Astrocyte (in vitro differentiated cells and primary cell): ENCODE measurements at regions not wholly inside any gene's neighbourhood (a gene's known extent, or its start where the extent isn't known, plus 50 kb on each side); places are given as distances from the start of the nearest gene placed in this dataset.

ENCODE experiments used
- DNase-seq: peaks from one replicate; pipeline ENCODE4 v3.0.0-alpha.2; 2010; ENCODE audit warnings: low read depth
- FAIRE-seq: peaks from 2 replicates; lab custom pipeline; 2011; peaks lifted over from hg19 to GRCh38; lab: Jason Lieb, UNC
- H2AFZ ChIP-seq: 2 replicates; pipeline ENCODE4 v1.6.0; 2012; ENCODE audit warnings: low read depth, low read length, inconsistent platforms
- H3K27ac ChIP-seq: 2 replicates; pipeline ENCODE4 v1.5.1; 2011; ENCODE audit warnings: low read depth, low read length, inconsistent platforms
- H3K27me3 ChIP-seq: 2 replicates; pipeline ENCODE4 v1.6.0; 2011; ENCODE audit warnings: low read length, inconsistent platforms; ENCODE audit not compliant: insufficient read depth
- H3K36me3 ChIP-seq: 2 replicates; pipeline ENCODE4 v1.5.1; 2011; ENCODE audit warnings: low read length, inconsistent platforms; ENCODE audit not compliant: insufficient read depth
- H3K4me1 ChIP-seq: 2 replicates; pipeline ENCODE4 v1.5.1; 2011; ENCODE audit warnings: low read length, inconsistent platforms; ENCODE audit not compliant: insufficient read depth
- H3K4me2 ChIP-seq: 2 replicates; pipeline ENCODE4 v1.6.0; 2012; ENCODE audit warnings: low read length, inconsistent platforms
- H3K4me3 ChIP-seq: 2 replicates; pipeline ENCODE4 v1.5.1; 2011; ENCODE audit warnings: low read depth, mild to moderate bottlenecking, low read length, inconsistent platforms; ENCODE audit not compliant: insufficient read depth
- H3K79me2 ChIP-seq: 2 replicates; pipeline ENCODE4 v1.6.0; 2012; ENCODE audit warnings: mild to moderate bottlenecking, low read length, inconsistent platforms; ENCODE audit not compliant: insufficient read depth
- H3K9ac ChIP-seq: 2 replicates; pipeline ENCODE4 v1.6.0; 2012; ENCODE audit warnings: mild to moderate bottlenecking, low read length, inconsistent platforms
- H3K9me3 ChIP-seq: 2 replicates; pipeline ENCODE4 v1.5.1; 2012; ENCODE audit warnings: low read depth, mild to moderate bottlenecking, low read length, inconsistent platforms; ENCODE audit not compliant: insufficient read depth
- H4K20me1 ChIP-seq: 2 replicates; pipeline ENCODE4 v1.6.0; 2012; ENCODE audit warnings: low read length, inconsistent platforms; ENCODE audit not compliant: insufficient read depth
- H3K27ac Mint-ChIP-seq: one replicate; pipeline ENCODE4 v1.8.0; 2021; ENCODE audit warnings: mild to moderate bottlenecking, mixed read lengths; ENCODE audit not compliant: unreplicated experiment
- H3K27me3 Mint-ChIP-seq: one replicate; pipeline ENCODE4 v1.8.0; 2021; ENCODE audit warnings: low read depth, mixed read lengths; ENCODE audit not compliant: unreplicated experiment
- H3K36me3 Mint-ChIP-seq: one replicate; pipeline ENCODE4 v1.8.0; 2021; ENCODE audit warnings: low read depth, mixed read lengths; ENCODE audit not compliant: unreplicated experiment
- H3K4me1 Mint-ChIP-seq: one replicate; pipeline ENCODE4 v1.8.0; 2021; ENCODE audit warnings: low read depth, mixed read lengths; ENCODE audit not compliant: unreplicated experiment
- H3K4me3 Mint-ChIP-seq: one replicate; pipeline ENCODE4 v1.8.0; 2021; ENCODE audit warnings: mild to moderate bottlenecking, moderate library complexity, mixed read lengths; ENCODE audit not compliant: unreplicated experiment
- H3K9me3 Mint-ChIP-seq: one replicate; pipeline ENCODE4 v1.8.0; 2021; ENCODE audit warnings: mild to moderate bottlenecking, mixed read lengths; ENCODE audit not compliant: unreplicated experiment
- CTCF ChIP-seq: IDR thresholded peaks from 2 replicates; pipeline ENCODE4 v1.5.1; 2011; ENCODE audit warnings: low read depth, mild to moderate bottlenecking, inconsistent platforms, low read length, moderate library complexity; ENCODE audit not compliant: insufficient read depth
- EZH2 ChIP-seq: IDR thresholded peaks from 2 replicates; pipeline ENCODE4 v1.6.1; 2012; ENCODE audit warnings: mild to moderate bottlenecking, low read length, inconsistent platforms; ENCODE audit not compliant: insufficient read depth

GRCh38 chr4:30460818-30461217 lies 259.4 kb upstream of the PCDH7 start:
- Histone ChIP-seq H3K9me3 (no peaks in the 10 kb centered on the region), H2AFZ (no peak overlapping the region), H4K20me1 (no peaks in the 10 kb centered on the region), H3K79me2 (no peaks in the 10 kb centered on the region), H3K4me3 (no peak overlapping the region), H3K27me3 (no peaks in the 10 kb centered on the region), H3K4me1 (no peaks in the 10 kb centered on the region), H3K9ac (no peak overlapping the region), H3K4me2 (no peak overlapping the region), H3K27ac (no peak overlapping the region), H3K36me3 (no peaks in the 10 kb centered on the region)
- no peaks in the 10 kb centered on the region for H3K4me1 Mint-ChIP-seq
- DNase-seq (no peak), FAIRE-seq (no peak)
- no peak for TF ChIP-seq EZH2
- no peak for TF ChIP-seq CTCF
- H3K9me3 Mint-ChIP-seq: no peaks in the 10 kb centered on the region
- H3K4me3 Mint-ChIP-seq: no peak overlapping the region
- no peaks in the 10 kb centered on the region for H3K27me3 Mint-ChIP-seq
- no peaks in the 10 kb centered on the region for H3K36me3 Mint-ChIP-seq
- no peak overlapping the region for H3K27ac Mint-ChIP-seq

GRCh38 chr4:30461218-30461617 lies 259.0 kb upstream of the PCDH7 start:
- H3K27me3 Mint-ChIP-seq: no peaks in the 10 kb centered on the region
- no peak for FAIRE-seq

More at GRCh38 chr4:30461218-30461617, 259.0 kb upstream of the PCDH7 start:
- Histone ChIP-seq H3K27ac (no peak overlapping the region), H3K9me3 (no peaks in the 10 kb centered on the region), H2AFZ (no peak overlapping the region), H3K4me2 (no peak overlapping the region), H3K27me3 (no peaks in the 10 kb centered on the region), H3K36me3 (no peaks in the 10 kb centered on the region), H3K4me1 (no peaks in the 10 kb centered on the region), H3K9ac (no peak overlapping the region), H4K20me1 (no peaks in the 10 kb centered on the region), H3K79me2 (no peaks in the 10 kb centered on the region), H3K4me3 (no peak overlapping the region)
- Mint-ChIP-seq H3K4me3 (no peak overlapping the region), H3K4me1 (no peaks in the 10 kb centered on the region), H3K36me3 (no peaks in the 10 kb centered on the region), H3K27ac (no peak overlapping the region), H3K9me3 (no peaks in the 10 kb centered on the region)
- no peak for DNase-seq
- TF ChIP-seq CTCF: no peak
- no peak for TF ChIP-seq EZH2
